Hematopoietic multipotent progenitor cell treated with erythropoietin and hydrocortisone succinate and interleukin-3 and kit ligand, for 6 days (in vitro differentiated cells): ENCODE measurements at regions not wholly inside any gene's neighbourhood (a gene's known extent, or its start where the extent isn't known, plus 50 kb on each side); places are given as distances from the start of the nearest gene placed in this dataset.
"Not testable (repeated sequence)": the region's sequence is repeated elsewhere in the genome, so short reads cannot be mapped to it uniquely, and the experiment has no call there.

Source experiments
- DNase-seq: peaks from one replicate; pipeline ENCODE4 v3.0.0-alpha.2; 2015

GRCh38 chr12:19719672-19720071 lies 280.4 kb downstream of the AEBP2 start:
- DNase-seq = no peak

DNA sequence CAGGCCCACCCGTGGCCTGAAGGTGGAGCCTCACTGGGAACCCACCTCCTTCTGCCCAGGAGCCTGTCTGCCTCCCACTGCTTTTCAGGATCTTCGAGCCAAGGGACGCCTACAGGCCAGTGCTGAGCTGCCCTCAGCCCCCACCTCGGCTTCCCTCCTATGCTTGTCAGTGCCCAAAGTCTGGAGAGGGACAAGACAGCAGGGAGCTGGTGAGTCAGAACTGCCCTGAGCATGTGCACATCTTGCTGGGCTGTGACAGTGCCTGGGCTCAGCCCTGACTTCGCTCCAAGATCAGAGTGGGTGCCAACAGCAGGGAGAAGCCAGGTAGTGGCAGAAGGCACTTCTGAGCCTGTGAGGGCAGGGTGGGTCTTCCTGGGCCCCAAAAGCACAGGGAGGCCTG lies 286.8 kb downstream of the AEBP2 start:
- DNase-seq = no peak

DNA sequence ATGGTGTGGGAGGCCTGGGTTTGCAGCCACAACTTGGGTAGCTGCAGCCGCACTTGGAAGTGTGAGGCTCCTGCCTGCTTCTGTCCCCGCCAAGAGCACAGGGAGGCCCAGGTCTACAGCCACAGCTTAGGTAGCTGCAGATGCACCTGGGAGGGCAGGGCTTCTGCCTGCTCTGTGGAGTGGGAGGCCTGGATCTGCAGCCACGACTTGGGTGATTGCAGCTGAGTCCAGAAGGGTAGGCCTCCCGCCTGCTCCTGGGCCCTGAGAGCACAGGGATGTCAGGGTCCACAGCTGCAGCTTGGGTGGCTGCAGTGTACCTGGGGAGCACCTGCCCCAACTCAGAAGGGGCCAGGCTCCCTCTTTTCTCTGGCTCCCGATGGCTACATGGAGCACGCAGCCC lies 287.3 kb downstream of the AEBP2 start:
- no peak for DNase-seq

- DNase-seq = no peak
Measured at GRCh38 chr12:19737019-19737418, 297.7 kb downstream of the AEBP2 start.

- DNase-seq = peak; percentile 80
Measured at GRCh38 chr12:19739195-19739776, 300.0 kb downstream of the AEBP2 start.

GRCh38 chr12:19740472-19741131 lies 301.3 kb downstream of the AEBP2 start:
- no peak for DNase-seq

- DNase-seq = no peak
Measured at GRCh38 chr12:19741132-19741489, 301.8 kb downstream of the AEBP2 start.

DNA sequence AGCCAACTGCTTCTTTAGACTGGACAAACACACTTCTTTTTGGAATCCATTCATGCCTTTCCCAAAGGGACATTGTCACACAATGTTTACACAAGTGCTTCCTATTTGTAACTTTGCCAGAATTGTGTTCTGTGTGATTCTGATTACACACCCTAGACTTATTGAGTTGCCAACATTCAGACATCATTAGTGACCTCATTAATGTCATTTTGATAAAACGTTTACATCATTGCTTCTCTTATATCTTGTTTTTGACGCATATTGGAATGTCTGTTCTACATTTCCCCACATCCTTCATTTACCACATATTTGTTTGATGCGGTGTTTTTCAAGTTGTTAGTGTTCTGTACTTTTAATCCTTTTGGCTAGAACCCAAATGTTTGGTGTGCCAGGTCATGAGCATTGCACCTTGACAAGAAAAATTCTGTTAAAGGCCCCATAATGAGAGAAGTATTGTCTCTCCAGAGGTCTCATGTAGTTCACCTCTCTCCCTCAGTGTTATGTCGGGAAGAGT lies 305.5 kb downstream of the AEBP2 start:
- no peak for DNase-seq

GRCh38 chr12:19746471-19746870 lies 307.2 kb downstream of the AEBP2 start:
- DNase-seq = no peak

GRCh38 chr12:19749906-19750574 lies 310.7 kb downstream of the AEBP2 start:
- no peak for DNase-seq

DNA sequence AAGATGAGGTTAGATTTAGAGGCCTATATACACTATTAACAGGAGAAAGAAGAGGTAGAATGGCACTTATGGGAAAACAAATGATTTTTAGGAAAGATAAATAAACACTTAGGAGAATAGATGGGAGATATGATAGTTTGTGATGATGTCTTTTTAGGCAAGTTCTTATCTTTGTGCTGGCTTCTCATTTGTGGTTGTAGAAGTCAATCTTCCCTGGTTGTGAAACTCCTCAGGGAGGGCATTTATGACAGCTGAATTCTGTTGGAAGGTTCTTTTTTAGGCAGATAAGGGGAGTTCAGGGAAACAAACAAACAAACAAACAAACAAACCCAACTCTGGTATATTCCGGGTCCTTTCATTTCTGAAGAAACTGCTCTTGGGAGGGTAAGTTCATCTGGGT lies 311.8 kb downstream of the AEBP2 start:
- DNase-seq = no peak

GRCh38 chr12:19752712-19753111 lies 313.4 kb downstream of the AEBP2 start:
- DNase-seq = no peak

DNA sequence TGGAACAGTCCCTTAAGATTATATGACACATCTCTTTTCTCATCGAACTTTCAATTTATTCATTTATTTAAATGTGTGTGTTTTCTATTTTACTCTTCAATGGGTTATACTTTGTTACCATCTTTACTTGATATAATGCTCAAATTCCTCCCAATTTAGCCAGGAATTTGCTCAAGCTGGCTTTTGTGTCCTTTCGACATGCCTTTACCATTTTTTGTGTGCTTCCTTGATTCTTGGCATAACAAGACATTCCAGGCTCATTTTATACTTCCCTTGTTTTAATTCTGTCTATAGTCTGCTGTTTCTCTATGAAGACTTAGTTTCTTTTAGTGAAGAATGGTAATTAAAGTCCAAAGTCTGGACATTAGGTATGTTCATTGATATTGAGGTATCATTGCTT lies 315.8 kb downstream of the AEBP2 start:
- DNase-seq = no peak

DNA sequence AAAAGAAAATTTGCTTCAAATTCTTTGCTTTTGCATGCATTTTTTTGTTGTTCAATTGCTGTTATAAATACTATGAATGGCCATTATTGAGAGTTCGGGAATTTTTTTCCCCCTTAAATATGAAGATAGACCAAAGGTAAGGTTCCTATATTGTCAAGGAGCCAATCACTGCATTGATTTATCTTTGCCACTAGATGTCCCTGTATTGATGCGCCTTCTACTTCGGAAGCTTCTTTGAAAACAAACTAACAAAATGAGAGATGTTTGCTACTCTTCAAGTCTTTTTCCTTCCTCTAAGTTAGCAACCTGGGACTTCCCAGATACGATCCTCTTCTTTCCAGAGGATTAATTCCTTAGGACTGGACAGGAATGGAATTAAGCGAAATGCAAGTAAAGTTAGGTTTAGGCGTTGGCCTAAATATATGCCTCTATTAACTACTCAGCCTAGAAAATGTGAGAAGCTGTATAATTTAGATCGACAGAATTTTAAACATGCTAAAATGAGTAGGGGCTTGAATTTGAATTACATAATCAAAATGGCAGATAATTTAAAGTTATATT lies 318.1 kb downstream of the AEBP2 start:
- peak; percentile 62 for DNase-seq

- DNase-seq = no peak
Measured at GRCh38 chr12:19759227-19759626, 319.9 kb downstream of the AEBP2 start.

- no peak for DNase-seq
Measured at GRCh38 chr12:19760611-19761010, 321.3 kb downstream of the AEBP2 start.

- DNase-seq = peak; percentile 41
Measured at GRCh38 chr12:19761463-19761862, 322.2 kb downstream of the AEBP2 start.

DNA sequence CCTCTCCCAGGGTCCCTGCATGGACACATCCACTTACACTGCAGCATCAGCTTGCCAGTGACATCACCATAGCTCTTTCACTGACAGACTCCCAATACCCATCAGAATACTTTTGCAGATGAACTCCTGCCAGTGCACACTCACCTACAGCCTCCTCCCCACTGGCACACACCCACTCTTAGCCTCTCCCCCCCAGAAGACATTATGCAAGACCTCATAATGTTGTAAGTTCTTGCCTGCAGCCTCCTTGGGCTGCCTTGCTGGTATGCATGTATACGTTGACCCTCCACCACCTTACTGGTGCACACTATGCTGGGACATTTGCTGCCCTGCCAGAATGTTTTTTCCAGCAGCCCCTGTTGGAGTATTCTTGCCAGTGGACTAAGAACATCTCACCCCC lies 324.2 kb downstream of the AEBP2 start:
- DNase-seq = no peak

DNA sequence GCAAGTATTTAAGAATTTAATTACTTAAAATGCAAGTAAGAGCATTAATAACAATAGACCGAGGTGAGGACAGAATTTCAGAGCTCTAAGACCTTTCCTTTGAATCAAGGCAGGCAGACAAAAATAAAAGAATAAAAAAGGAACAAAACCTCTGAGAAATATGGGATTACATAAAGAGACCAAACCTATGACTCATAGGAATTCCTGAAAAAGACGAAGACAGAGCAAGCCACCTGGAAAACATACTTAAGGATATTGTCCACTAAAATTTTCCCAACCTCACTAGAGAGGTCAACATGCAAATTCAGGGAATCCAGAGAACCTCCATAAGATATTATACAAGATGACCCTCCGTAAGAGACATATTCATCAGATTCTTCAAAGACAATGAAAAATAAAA lies 325.1 kb downstream of the AEBP2 start:
- DNase-seq = no peak

GRCh38 chr12:19771858-19772257 lies 332.6 kb downstream of the AEBP2 start:
- DNase-seq = no peak

GRCh38 chr12:19772776-19773175 lies 333.5 kb downstream of the AEBP2 start:
- no peak for DNase-seq

- DNase-seq = no peak
Measured at GRCh38 chr12:19775241-19775640, 335.9 kb downstream of the AEBP2 start.

GRCh38 chr12:19775976-19776375 lies 336.7 kb downstream of the AEBP2 start:
- DNase-seq = not testable (repeated sequence)

DNA sequence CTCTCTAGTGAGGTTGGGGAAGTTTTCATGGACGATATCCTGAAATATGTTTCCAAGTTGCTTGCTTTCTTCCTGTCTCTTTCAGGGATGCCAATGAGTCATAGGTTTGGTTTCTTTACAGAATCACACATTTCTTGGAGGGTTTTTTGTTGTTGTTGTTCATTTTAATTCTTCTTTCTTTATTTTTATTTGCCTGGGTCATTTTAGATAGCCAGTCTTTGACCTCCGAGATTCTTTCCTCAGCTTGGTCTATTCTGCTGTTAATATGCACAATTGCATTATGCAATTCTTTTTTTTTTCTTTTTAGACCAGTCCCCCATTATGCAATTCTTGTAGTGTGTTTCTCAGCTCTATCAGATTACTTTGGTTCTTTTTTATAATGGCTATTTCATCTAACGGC lies 338.9 kb downstream of the AEBP2 start:
- DNase-seq = peak; percentile 21
